Hematopoietic multipotent progenitor cell treated with erythropoietin and hydrocortisone succinate and interleukin-3 and kit ligand, for 4 days (in vitro differentiated cells): ENCODE measurements at regions not wholly inside any gene's neighbourhood (a gene's known extent, or its start where the extent isn't known, plus 50 kb on each side); places are given as distances from the start of the nearest gene placed in this dataset.
A peak's percentile ranks its signal among the peaks of the same experiment; 100 is the strongest.
"Not testable (repeated sequence)": the region's sequence is repeated elsewhere in the genome, so short reads cannot be mapped to it uniquely, and the experiment has no call there.

ENCODE experiments used
- DNase-seq: peaks from one replicate; pipeline ENCODE4 v3.0.0-alpha.2; 2015

- no peak for DNase-seq
Observed at GRCh38 chrX:1009771-1010170, 202.7 kb downstream of the CRLF2 start.

GRCh38 chrX:1006156-1006730 lies 206.2 kb downstream of the CRLF2 start:
- DNase-seq, result no peak

- DNase-seq, result no peak
Observed at GRCh38 chrX:1002611-1003010, 209.8 kb downstream of the CRLF2 start.

- no peak for DNase-seq
Observed at GRCh38 chrX:997631-998137, 214.8 kb downstream of the CRLF2 start.

GRCh38 chrX:994780-995179 lies 217.7 kb downstream of the CRLF2 start:
- no peak for DNase-seq

GRCh38 chrX:989959-990510 lies 222.4 kb downstream of the CRLF2 start:
- peak; percentile 90 for DNase-seq

- DNase-seq, result not testable (repeated sequence)
Observed at GRCh38 chrX:988530-988929, 223.9 kb downstream of the CRLF2 start.

- no peak for DNase-seq
Observed at GRCh38 chrX:981791-982626, 230.4 kb downstream of the CRLF2 start.

GRCh38 chrX:980587-981235 lies 231.7 kb downstream of the CRLF2 start:
- no peak for DNase-seq

GRCh38 chrX:979127-979526 lies 233.3 kb downstream of the CRLF2 start:
- not testable (repeated sequence) for DNase-seq

GRCh38 chrX:973010-973632 lies 239.3 kb downstream of the CRLF2 start:
- no peak for DNase-seq

- no peak for DNase-seq
Observed at GRCh38 chrX:968148-968965, 244.1 kb downstream of the CRLF2 start.

- no peak for DNase-seq
Observed at GRCh38 chrX:966396-967070, 245.9 kb downstream of the CRLF2 start.

- DNase-seq, result no peak
Observed at GRCh38 chrX:964831-965416, 247.5 kb downstream of the CRLF2 start.

GRCh38 chrX:960821-961220 lies 251.6 kb downstream of the CRLF2 start:
- no peak for DNase-seq

- no peak for DNase-seq
Observed at GRCh38 chrX:959595-959994, 252.9 kb downstream of the CRLF2 start.

- not testable (repeated sequence) for DNase-seq
Observed at GRCh38 chrX:955168-955781, 257.2 kb downstream of the CRLF2 start.

- no peak for DNase-seq
Observed at GRCh38 chrX:953879-954482, 258.5 kb downstream of the CRLF2 start.

- no peak for DNase-seq
Observed at GRCh38 chrX:952816-953215, 259.6 kb downstream of the CRLF2 start.

GRCh38 chrX:947262-947661 lies 265.2 kb downstream of the CRLF2 start:
- not testable (repeated sequence) for DNase-seq
